HL-60 (cell line): ENCODE measurements at regions not wholly inside any gene's neighbourhood (a gene's known extent, or its start where the extent isn't known, plus 50 kb on each side); places are given as distances from the start of the nearest gene placed in this dataset.
"Not testable (repeated sequence)": the region's sequence is repeated elsewhere in the genome, so short reads cannot be mapped to it uniquely, and the experiment has no call there.

Experiments used
- DNase-seq, 2 experiments: peaks; one replicate each; pipeline ENCODE4 v3.0.0-alpha.2; 2010 to 2020; ENCODE audit warnings: low read depth in 1 of 2, low spot score in 1 of 2
- H3K27ac ChIP-seq: fragments of 250-450 bp; sonication (Bioruptor Pico); replicated peaks from 2 replicates; pipeline ENCODE4 v1.5.1; 2020; ENCODE audit warnings: mild to moderate bottlenecking, moderate library complexity
- H3K27me3 ChIP-seq: fragments of 250-450 bp; sonication (Bioruptor Pico); 2 replicates; pipeline ENCODE4 v1.5.1; 2021; ENCODE audit warnings: mild to moderate bottlenecking, moderate library complexity; ENCODE audit not compliant: insufficient read depth, poor library complexity, severe bottlenecking
- H3K4me3 ChIP-seq: replicated peaks from 2 replicates; pipeline ENCODE4 v1.5.1; 2011; ENCODE audit warnings: mild to moderate bottlenecking, control low read depth, low read length; ENCODE audit not compliant: insufficient read depth
- GABPA ChIP-seq: IDR thresholded peaks from 2 replicates; pipeline ENCODE4 v1.6.1; 2012; ENCODE audit warnings: low read depth
- POLR2AphosphoS5 ChIP-seq: IDR thresholded peaks from 2 replicates; pipeline ENCODE4 v1.6.1; 2012; ENCODE audit warnings: low read depth
- SPI1 ChIP-seq: IDR thresholded peaks from 2 replicates; pipeline ENCODE4 v1.6.1; 2012; ENCODE audit warnings: low read depth, mild to moderate bottlenecking, borderline replicate concordance
- TF ChIP-seq, protein P1 (sequence below): IDR thresholded peaks from 2 replicates; pipeline ENCODE4 v1.6.1; 2012; ENCODE audit warnings: low read depth; ENCODE audit not compliant: insufficient replicate concordance
- TF ChIP-seq, protein P2 (sequence below): IDR thresholded peaks from one replicate; pipeline ENCODE4 v1.5.1; 2011; ENCODE audit warnings: low read length, control low read depth, inconsistent platforms; ENCODE audit not compliant: insufficient read depth

DNA sequence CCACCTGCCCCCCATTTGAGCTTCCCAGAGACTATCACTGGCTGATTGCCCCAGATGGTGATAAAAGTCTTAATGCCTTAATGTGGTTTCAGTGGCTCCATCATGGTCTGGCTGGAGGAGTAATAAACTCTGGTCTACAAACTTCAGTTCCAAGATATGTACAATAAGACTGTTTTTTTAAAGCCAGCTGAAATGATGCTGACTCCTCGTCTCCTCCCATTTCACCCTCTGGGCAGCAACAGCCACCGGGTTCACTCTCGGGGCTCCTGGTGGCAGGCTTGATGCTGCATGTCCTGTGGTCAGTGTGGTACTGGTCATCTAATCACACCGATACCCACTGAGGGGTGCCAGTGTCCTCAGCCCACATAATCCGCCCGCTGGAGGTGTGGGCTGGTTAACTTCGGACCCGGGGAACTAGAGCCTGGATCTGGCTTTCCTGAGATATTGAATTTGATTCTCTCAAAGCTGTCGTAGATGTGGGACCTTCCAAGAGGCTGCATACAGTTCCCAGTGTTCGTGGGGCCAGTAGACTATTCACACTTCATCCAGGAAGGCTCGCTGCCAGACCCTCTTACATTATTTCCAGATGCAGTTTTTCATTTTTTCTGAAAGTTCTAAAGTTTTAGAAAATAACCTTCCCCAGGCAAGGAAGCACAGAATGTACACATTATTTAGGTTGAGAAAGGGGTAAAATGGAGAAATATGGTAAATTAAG lies 95.3 kb downstream of the GALR1 start:
- no peak for DNase-seq
- H3K4me3 ChIP-seq: no peak overlapping the region
- TF ChIP-seq SPI1: no peak
- peaks cover 2% of the 10 kb centered on the region for H3K27me3 ChIP-seq
- H3K27ac ChIP-seq: no peak overlapping the region

GRCh38 chr18:77346208-77346810 lies 96.7 kb downstream of the GALR1 start:
- DNase-seq: no peak
- TF ChIP-seq GABPA: no peak
- H3K27ac ChIP-seq: no peak overlapping the region
- no peak overlapping the region for H3K4me3 ChIP-seq
- H3K27me3 ChIP-seq: peaks cover 4% of the 10 kb centered on the region

GRCh38 chr18:77353349-77353748 lies 103.7 kb downstream of the GALR1 start:
- peak in 1 of 2 experiments; percentile 28 for DNase-seq
- H3K27me3 ChIP-seq: peaks cover 12% of the 10 kb centered on the region
- H3K27ac ChIP-seq, H3K4me3 ChIP-seq: not testable (repeated sequence)

DNA sequence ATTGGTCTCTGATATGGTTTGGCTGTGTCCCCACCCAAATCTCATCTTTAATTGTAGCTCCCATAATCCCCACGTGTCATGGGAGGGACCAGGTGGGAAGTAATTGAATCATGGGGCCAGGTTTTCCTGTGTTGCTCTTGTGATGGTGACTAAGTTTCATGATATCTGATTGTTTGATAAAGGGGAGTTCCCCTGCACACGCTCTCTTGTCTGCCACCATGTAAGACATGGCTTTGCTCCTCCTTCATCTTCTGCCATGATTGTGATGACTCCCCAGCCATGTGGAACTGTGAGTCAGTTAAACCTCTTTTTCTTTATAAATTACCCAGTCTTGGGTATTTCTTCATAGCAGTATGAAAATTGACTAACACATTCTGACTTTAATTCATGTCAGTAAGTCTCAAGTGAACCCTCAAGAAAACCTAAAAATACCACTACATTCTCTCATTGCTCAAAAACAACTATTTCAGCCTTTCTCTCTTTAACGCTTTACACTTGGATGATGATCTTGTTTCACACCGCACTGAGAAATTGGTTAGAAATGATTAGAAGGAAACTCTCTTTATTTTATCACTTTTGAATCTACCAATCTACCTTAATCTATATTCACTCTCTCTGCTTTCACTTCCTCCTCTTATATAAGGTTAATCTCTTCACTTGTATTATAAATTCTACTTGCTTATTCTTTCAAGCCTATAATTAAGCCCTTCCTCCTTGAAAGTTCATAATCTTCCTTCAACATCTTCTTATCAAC lies 110.1 kb downstream of the GALR1 start:
- Histone ChIP-seq H3K27me3 (peaks cover 11% of the 10 kb centered on the region), H3K4me3 (no peak overlapping the region), H3K27ac (no peak overlapping the region)
- TF ChIP-seq POLR2AphosphoS5 (no peak), GABPA (no peak), SPI1 (no peak)
- TF ChIP-seq, protein P1, sequence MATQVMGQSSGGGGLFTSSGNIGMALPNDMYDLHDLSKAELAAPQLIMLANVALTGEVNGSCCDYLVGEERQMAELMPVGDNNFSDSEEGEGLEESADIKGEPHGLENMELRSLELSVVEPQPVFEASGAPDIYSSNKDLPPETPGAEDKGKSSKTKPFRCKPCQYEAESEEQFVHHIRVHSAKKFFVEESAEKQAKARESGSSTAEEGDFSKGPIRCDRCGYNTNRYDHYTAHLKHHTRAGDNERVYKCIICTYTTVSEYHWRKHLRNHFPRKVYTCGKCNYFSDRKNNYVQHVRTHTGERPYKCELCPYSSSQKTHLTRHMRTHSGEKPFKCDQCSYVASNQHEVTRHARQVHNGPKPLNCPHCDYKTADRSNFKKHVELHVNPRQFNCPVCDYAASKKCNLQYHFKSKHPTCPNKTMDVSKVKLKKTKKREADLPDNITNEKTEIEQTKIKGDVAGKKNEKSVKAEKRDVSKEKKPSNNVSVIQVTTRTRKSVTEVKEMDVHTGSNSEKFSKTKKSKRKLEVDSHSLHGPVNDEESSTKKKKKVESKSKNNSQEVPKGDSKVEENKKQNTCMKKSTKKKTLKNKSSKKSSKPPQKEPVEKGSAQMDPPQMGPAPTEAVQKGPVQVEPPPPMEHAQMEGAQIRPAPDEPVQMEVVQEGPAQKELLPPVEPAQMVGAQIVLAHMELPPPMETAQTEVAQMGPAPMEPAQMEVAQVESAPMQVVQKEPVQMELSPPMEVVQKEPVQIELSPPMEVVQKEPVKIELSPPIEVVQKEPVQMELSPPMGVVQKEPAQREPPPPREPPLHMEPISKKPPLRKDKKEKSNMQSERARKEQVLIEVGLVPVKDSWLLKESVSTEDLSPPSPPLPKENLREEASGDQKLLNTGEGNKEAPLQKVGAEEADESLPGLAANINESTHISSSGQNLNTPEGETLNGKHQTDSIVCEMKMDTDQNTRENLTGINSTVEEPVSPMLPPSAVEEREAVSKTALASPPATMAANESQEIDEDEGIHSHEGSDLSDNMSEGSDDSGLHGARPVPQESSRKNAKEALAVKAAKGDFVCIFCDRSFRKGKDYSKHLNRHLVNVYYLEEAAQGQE: no peak
- TF ChIP-seq, protein P2, sequence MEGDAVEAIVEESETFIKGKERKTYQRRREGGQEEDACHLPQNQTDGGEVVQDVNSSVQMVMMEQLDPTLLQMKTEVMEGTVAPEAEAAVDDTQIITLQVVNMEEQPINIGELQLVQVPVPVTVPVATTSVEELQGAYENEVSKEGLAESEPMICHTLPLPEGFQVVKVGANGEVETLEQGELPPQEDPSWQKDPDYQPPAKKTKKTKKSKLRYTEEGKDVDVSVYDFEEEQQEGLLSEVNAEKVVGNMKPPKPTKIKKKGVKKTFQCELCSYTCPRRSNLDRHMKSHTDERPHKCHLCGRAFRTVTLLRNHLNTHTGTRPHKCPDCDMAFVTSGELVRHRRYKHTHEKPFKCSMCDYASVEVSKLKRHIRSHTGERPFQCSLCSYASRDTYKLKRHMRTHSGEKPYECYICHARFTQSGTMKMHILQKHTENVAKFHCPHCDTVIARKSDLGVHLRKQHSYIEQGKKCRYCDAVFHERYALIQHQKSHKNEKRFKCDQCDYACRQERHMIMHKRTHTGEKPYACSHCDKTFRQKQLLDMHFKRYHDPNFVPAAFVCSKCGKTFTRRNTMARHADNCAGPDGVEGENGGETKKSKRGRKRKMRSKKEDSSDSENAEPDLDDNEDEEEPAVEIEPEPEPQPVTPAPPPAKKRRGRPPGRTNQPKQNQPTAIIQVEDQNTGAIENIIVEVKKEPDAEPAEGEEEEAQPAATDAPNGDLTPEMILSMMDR: no peak
- DNase-seq: no peak

- Histone ChIP-seq H3K4me3 (no peak overlapping the region), H3K27me3 (peaks cover 10% of the 10 kb centered on the region), H3K27ac (no peak overlapping the region)
- TF ChIP-seq GABPA (no peak), POLR2AphosphoS5 (no peak), SPI1 (0 out of 2 replicates have a peak, but pooled peaks have one; percentile 21)
- TF ChIP-seq, protein P1: peak; percentile 95
- TF ChIP-seq, protein P2: no peak
- DNase-seq: no peak
Observed at GRCh38 chr18:77360315-77361190, 110.9 kb downstream of the GALR1 start.
